Epithelial cell of prostate (primary cell): ENCODE measurements at regions not wholly inside any gene's neighbourhood (a gene's known extent, or its start where the extent isn't known, plus 50 kb on each side); places are given as distances from the start of the nearest gene placed in this dataset.
A peak's percentile ranks its signal among the peaks of the same experiment; 100 is the strongest.

Experiments used
- DNase-seq: peaks from one replicate; pipeline ENCODE4 v3.0.0-alpha.2; 2011; ENCODE audit warnings: low read depth, low spot score
- H3K27ac ChIP-seq: fragments of 450-650 bp; 2 replicates; pipeline ENCODE4 v1.5.1; 2017; ENCODE audit warnings: mild to moderate bottlenecking

- H3K27ac ChIP-seq = no peak overlapping the region
- DNase-seq = no peak
These were observed 251.7 kb upstream of the GNAI1 start for GRCh38 chr7:79882922-79883321.

GRCh38 chr7:79880312-79880711, 254.3 kb upstream of the GNAI1 start:
- no peak overlapping the region for H3K27ac ChIP-seq
- DNase-seq = no peak

- no peak overlapping the region for H3K27ac ChIP-seq
- DNase-seq = no peak
These were observed 256.7 kb upstream of the GNAI1 start for GRCh38 chr7:79877874-79878465.

- peak; percentile 27 for DNase-seq
- H3K27ac ChIP-seq = no peak overlapping the region
These were observed 257.8 kb upstream of the GNAI1 start for GRCh38 chr7:79876848-79877252.

GRCh38 chr7:79874797-79875196, 259.8 kb upstream of the GNAI1 start:
- DNase-seq = no peak
- H3K27ac ChIP-seq = no peak overlapping the region

GRCh38 chr7:79872176-79872575, 262.5 kb upstream of the GNAI1 start:
- no peak overlapping the region for H3K27ac ChIP-seq
- no peak for DNase-seq

GRCh38 chr7:79868010-79868409, 266.6 kb upstream of the GNAI1 start:
- H3K27ac ChIP-seq = no peak overlapping the region
- no peak for DNase-seq

- H3K27ac ChIP-seq = no peak overlapping the region
- no peak for DNase-seq
These were observed 272.0 kb upstream of the GNAI1 start for GRCh38 chr7:79862447-79863210.

GRCh38 chr7:79855172-79855571, 279.5 kb upstream of the GNAI1 start:
- DNase-seq = no peak
- no peak overlapping the region for H3K27ac ChIP-seq

- no peak for DNase-seq
- no peak overlapping the region for H3K27ac ChIP-seq
These were observed 280.0 kb upstream of the GNAI1 start for GRCh38 chr7:79854621-79855020.

GRCh38 chr7:79837915-79838314, 296.7 kb upstream of the GNAI1 start:
- no peak overlapping the region for H3K27ac ChIP-seq
- DNase-seq = no peak

GRCh38 chr7:79833616-79834015, 301.0 kb upstream of the GNAI1 start:
- H3K27ac ChIP-seq = no peak overlapping the region

GRCh38 chr7:79828866-79829265, 305.8 kb upstream of the GNAI1 start:
- DNase-seq = no peak
- H3K27ac ChIP-seq = no peak overlapping the region

More at GRCh38 chr7:79833616-79834015, 301.0 kb upstream of the GNAI1 start:
- no peak for DNase-seq

- DNase-seq = no peak
- no peak overlapping the region for H3K27ac ChIP-seq
These were observed 311.2 kb upstream of the GNAI1 start for GRCh38 chr7:79823246-79823951.

- H3K27ac ChIP-seq = no peak overlapping the region
- no peak for DNase-seq
These were observed 311.9 kb upstream of the GNAI1 start for GRCh38 chr7:79822620-79823240.

- no peak overlapping the region for H3K27ac ChIP-seq
- DNase-seq = no peak
These were observed 314.2 kb upstream of the GNAI1 start for GRCh38 chr7:79820387-79820786.

GRCh38 chr7:79810916-79811315, 323.7 kb upstream of the GNAI1 start:
- H3K27ac ChIP-seq = no peak overlapping the region
- DNase-seq = no peak

GRCh38 chr7:79806161-79806734, 328.4 kb upstream of the GNAI1 start:
- no peak overlapping the region for H3K27ac ChIP-seq
- no peak for DNase-seq

GRCh38 chr7:79790656-79791262, 337.3 kb upstream of the MAGI2 start:
- no peak for DNase-seq
- H3K27ac ChIP-seq = no peak overlapping the region
